ENCODE measurements at regions not wholly inside any gene's neighbourhood (a gene's known extent, or its start where the extent isn't known, plus 50 kb on each side); places are given as distances from the start of the nearest gene placed in this dataset.

DNA sequence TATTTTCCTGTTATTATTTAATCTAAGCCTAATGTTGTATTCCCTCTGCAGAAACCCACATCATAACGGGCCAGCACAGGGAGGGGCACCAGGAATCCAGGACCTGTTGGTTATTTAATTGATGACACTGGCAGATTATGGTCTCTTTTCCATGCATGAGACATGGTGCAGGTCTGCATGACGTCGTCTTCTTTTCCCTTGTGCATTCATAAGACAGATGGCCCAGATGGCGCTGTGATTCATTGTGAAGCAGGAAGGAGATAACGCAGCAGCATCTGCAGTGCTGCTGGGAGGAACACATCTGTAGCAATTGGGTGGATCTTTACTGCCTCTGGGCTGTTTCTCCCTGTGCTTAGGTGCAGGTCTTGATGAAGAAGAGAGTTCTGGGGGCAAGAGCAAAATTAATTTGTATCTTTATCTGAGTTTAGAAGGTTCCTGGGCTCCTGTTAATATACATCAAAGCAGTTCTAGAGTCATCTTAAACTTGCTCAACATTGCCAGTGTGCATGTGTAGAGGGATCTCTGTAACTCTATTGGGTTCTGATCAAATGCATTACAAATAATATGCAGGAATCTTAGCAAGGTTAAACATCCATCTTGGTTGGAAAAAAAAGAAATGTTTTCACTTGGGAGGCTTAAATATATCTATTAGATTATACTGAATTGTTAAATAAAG, 176.1 kb downstream of the PCSK1 start (continued):
- no peak for TF ChIP-seq EZH2phosphoT487 (IDR thresholded peaks at IDR 0.05; ENCODE audit: borderline replicate concordance)
- TF ChIP-seq TCF7L2 (IDR thresholded peaks at IDR 0.05; ENCODE audit: borderline replicate concordance, extremely low read depth, insufficient read depth, insufficient read length): no peak

DNA sequence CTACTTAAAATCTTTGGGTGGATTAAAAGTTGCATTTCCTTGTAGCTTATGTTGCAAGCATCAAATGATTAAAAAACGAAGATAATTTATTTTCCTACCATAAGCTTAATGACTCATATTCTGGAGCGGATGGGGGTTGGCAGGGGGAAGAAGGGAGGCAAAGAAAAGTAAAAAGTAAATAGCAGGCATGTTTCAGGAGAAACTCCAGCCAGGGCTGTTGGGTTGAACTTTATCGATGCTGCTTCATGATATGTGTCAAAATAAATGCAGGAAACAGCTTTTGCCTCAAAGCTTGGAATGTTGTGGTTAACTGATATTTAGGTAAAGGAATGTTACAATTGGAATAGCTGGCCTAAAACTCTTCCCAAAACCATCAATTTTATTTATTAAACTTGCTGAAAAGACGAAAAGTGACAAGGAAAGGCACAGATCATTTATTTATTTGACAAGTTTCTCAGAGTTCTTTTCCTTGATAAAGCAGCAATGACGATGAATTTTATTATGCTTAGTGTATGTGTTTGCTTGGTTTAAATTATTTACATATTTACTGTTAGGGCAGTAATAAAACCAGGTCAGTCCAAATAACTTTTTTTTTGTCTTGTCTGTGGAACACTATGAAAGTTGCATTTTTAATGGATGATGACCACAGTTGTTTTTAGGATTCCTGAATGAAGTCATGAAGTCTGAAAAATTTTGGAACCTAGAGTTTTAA, 177.9 kb downstream of the PCSK1 start:
- Histone ChIP-seq H3K9me2 (ENCODE audit: insufficient read depth) (no peaks in the 10 kb centered on the region), H3K36me3 (ENCODE audit: control insufficient read depth in 1 of 2, insufficient read depth in 2 of 2, low read length in 2 of 2) (no peaks in the 10 kb centered on the region), H3K27me3 (ENCODE audit: insufficient read depth, low read length) (no peaks in the 10 kb centered on the region), H3K4me1 (ENCODE audit: control insufficient read depth in 1 of 2, insufficient read depth in 2 of 2, low read length in 2 of 2) (peaks cover 4 to 10% of the 10 kb centered on the region in 2 experiments; a peak in 3 of 4 replicates), H3K9ac (ENCODE audit: low read length) (no peak overlapping the region), H3K79me2 (ENCODE audit: insufficient read depth, low read length) (no peaks in the 10 kb centered on the region), H3K9me3 (ENCODE audit: control insufficient read depth in 1 of 2, insufficient read depth in 1 of 2, low read depth in 1 of 2, low read length in 2 of 2) (no peaks in the 10 kb centered on the region), H3K27ac (ENCODE audit: low read depth, low read length) (no peak overlapping the region), H4K20me1 (ENCODE audit: insufficient read depth) (no peaks in the 10 kb centered on the region), H3K4me3 (replicated peaks in 1 of 2; ENCODE audit: low read depth in 1 of 2, low read length in 2 of 2) (no peak overlapping the region), H3K4me2 (ENCODE audit: low read length) (no peak overlapping the region), H2AFZ (ENCODE audit: low read depth, low read length, poor library complexity, severe bottlenecking) (no peak overlapping the region)
- no peak for ATAC-seq
- DNase-seq (ENCODE audit: low read depth, low spot score): no peak
- BruUV-seq (replicated peaks): no TSS peak
- CTCF ChIA-PET: no interaction called here
- intact Hi-C loops (cut with micrococcal nuclease): no loop called here
- POLR2A ChIA-PET: no interaction called here
- RAD21 ChIA-PET (ENCODE audit: low non-redundant PET in 1 of 2, low total read pairs in 2 of 2, uncharacterized antibody in 2 of 2, unreplicated experiment in 2 of 2): no interaction called here
- TF ChIP-seq CBX3 (IDR thresholded peaks at IDR 0.05; ENCODE audit: low read depth): no peak
- TF ChIP-seq, protein P1, sequence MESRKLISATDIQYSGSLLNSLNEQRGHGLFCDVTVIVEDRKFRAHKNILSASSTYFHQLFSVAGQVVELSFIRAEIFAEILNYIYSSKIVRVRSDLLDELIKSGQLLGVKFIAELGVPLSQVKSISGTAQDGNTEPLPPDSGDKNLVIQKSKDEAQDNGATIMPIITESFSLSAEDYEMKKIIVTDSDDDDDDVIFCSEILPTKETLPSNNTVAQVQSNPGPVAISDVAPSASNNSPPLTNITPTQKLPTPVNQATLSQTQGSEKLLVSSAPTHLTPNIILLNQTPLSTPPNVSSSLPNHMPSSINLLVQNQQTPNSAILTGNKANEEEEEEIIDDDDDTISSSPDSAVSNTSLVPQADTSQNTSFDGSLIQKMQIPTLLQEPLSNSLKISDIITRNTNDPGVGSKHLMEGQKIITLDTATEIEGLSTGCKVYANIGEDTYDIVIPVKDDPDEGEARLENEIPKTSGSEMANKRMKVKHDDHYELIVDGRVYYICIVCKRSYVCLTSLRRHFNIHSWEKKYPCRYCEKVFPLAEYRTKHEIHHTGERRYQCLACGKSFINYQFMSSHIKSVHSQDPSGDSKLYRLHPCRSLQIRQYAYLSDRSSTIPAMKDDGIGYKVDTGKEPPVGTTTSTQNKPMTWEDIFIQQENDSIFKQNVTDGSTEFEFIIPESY (IDR thresholded peaks at IDR 0.05; ENCODE audit: extremely low read depth, insufficient replicate concordance, low read length): no peak
- no peak for TF ChIP-seq ELF1 (IDR thresholded peaks at IDR 0.05; ENCODE audit: borderline replicate concordance, low read depth)
- TF ChIP-seq ZNF274 (IDR thresholded peaks at IDR 0.05; ENCODE audit: low read depth, low read length): no peak
- TF ChIP-seq, protein P2, sequence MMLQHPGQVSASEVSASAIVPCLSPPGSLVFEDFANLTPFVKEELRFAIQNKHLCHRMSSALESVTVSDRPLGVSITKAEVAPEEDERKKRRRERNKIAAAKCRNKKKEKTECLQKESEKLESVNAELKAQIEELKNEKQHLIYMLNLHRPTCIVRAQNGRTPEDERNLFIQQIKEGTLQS (IDR thresholded peaks at IDR 0.05): no peak
- TF ChIP-seq SIN3A (IDR thresholded peaks at IDR 0.05; ENCODE audit: low read depth): no peak
- TF ChIP-seq, protein P3, sequence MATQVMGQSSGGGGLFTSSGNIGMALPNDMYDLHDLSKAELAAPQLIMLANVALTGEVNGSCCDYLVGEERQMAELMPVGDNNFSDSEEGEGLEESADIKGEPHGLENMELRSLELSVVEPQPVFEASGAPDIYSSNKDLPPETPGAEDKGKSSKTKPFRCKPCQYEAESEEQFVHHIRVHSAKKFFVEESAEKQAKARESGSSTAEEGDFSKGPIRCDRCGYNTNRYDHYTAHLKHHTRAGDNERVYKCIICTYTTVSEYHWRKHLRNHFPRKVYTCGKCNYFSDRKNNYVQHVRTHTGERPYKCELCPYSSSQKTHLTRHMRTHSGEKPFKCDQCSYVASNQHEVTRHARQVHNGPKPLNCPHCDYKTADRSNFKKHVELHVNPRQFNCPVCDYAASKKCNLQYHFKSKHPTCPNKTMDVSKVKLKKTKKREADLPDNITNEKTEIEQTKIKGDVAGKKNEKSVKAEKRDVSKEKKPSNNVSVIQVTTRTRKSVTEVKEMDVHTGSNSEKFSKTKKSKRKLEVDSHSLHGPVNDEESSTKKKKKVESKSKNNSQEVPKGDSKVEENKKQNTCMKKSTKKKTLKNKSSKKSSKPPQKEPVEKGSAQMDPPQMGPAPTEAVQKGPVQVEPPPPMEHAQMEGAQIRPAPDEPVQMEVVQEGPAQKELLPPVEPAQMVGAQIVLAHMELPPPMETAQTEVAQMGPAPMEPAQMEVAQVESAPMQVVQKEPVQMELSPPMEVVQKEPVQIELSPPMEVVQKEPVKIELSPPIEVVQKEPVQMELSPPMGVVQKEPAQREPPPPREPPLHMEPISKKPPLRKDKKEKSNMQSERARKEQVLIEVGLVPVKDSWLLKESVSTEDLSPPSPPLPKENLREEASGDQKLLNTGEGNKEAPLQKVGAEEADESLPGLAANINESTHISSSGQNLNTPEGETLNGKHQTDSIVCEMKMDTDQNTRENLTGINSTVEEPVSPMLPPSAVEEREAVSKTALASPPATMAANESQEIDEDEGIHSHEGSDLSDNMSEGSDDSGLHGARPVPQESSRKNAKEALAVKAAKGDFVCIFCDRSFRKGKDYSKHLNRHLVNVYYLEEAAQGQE (IDR thresholded peaks at IDR 0.05; ENCODE audit: low read depth): no peak
- no peak for TF ChIP-seq CEBPB (IDR thresholded peaks at IDR 0.05; ENCODE audit: low read depth)
- no peak for TF ChIP-seq SRF (IDR thresholded peaks at IDR 0.05; ENCODE audit: low read depth)
- no peak for TF ChIP-seq EZH2 (IDR thresholded peaks at IDR 0.05)
- TF ChIP-seq RAD21 (IDR thresholded peaks at IDR 0.05; ENCODE audit: low read depth): no peak
- no peak for TF ChIP-seq SP1 (IDR thresholded peaks at IDR 0.05; ENCODE audit: low read depth)
- no peak for TF ChIP-seq FOSL1 (IDR thresholded peaks at IDR 0.05; ENCODE audit: low read depth)

Measured in HCT116 (cell line).